HepG2 (cell line): ENCODE measurements at regions not wholly inside any gene's neighbourhood (a gene's known extent, or its start where the extent isn't known, plus 50 kb on each side); places are given as distances from the start of the nearest gene placed in this dataset.

ENCODE experiments used
- ARID4A ChIP-seq: sonication (generic); formaldehyde crosslinking; IDR thresholded peaks from 2 replicates; pipeline ENCODE4 v1.5.0; 2020; ENCODE audit warnings: mild to moderate bottlenecking, missing genetic modification reagents, borderline replicate concordance
- BCL6 ChIP-seq: IDR thresholded peaks from 2 replicates; pipeline ENCODE4 v1.6.1; 2016; ENCODE audit warnings: missing genetic modification reagents, missing compliant biosample characterization
- CENPX ChIP-seq: sonication (generic); formaldehyde crosslinking; IDR thresholded peaks from 2 replicates; pipeline ENCODE4 v1.9.0; 2021; ENCODE audit warnings: mild to moderate bottlenecking, missing genetic modification reagents, moderate library complexity
- FOXA3 ChIP-seq: IDR thresholded peaks from 2 replicates; pipeline ENCODE4 v1.6.1; 2016; ENCODE audit warnings: missing genetic modification reagents, missing compliant biosample characterization
- FOXM1 ChIP-seq: sonication (generic); formaldehyde crosslinking; IDR thresholded peaks from 2 replicates; pipeline ENCODE4 v1.5.0; 2020; ENCODE audit warnings: missing genetic modification reagents
- HDAC1 ChIP-seq: sonication (generic); formaldehyde crosslinking; IDR thresholded peaks from 2 replicates; pipeline ENCODE4 v1.5.1; 2020; ENCODE audit warnings: mild to moderate bottlenecking, missing genetic modification reagents
- HMG20B ChIP-seq: conservative IDR thresholded peaks from 2 replicates; pipeline ENCODE4 v1.6.1; 2016; ENCODE audit warnings: missing genetic modification reagents, missing compliant biosample characterization
- IRF2 ChIP-seq: IDR thresholded peaks from 2 replicates; pipeline ENCODE4 v1.6.1; 2018; ENCODE audit warnings: missing genetic modification reagents, missing compliant biosample characterization
- NFIC ChIP-seq: IDR thresholded peaks from 2 replicates; pipeline ENCODE4 v1.6.1; 2012; ENCODE audit warnings: mild to moderate bottlenecking, low read length, inconsistent platforms
- NKX3-1 ChIP-seq: sonication (generic); formaldehyde crosslinking; IDR thresholded peaks from 2 replicates; pipeline ENCODE4 v1.5.0; 2020; ENCODE audit warnings: missing genetic modification reagents
- NR2F6 ChIP-seq, 2 experiments: IDR thresholded peaks; 2 replicates each; pipeline ENCODE4 v1.6.1; 2016; ENCODE audit warnings: antibody characterized with exemption in 1 of 2, mild to moderate bottlenecking in 1 of 2
- SALL1 ChIP-seq: sonication (generic); formaldehyde crosslinking; IDR thresholded peaks from 2 replicates; pipeline ENCODE4 v1.8.0; 2022; ENCODE audit warnings: mild to moderate bottlenecking, missing genetic modification reagents
- SALL2 ChIP-seq: sonication (generic); formaldehyde crosslinking; IDR thresholded peaks from 2 replicates; pipeline ENCODE4 v1.8.1; 2023; ENCODE audit warnings: mild to moderate bottlenecking, missing genetic modification reagents, inconsistent platforms
- STAT5B ChIP-seq: sonication (generic); formaldehyde crosslinking; IDR thresholded peaks from 2 replicates; pipeline ENCODE4 v1.4.0; 2020; ENCODE audit warnings: missing genetic modification reagents
- YEATS2 ChIP-seq: sonication (generic); formaldehyde crosslinking; IDR thresholded peaks from 2 replicates; pipeline ENCODE4 v1.4.0; 2020; ENCODE audit warnings: missing genetic modification reagents, borderline replicate concordance
- ZFY ChIP-seq: sonication (generic); formaldehyde crosslinking; IDR thresholded peaks from 2 replicates; pipeline ENCODE4 v1.4.0; 2020; ENCODE audit warnings: missing genetic modification reagents
- ZNF138 ChIP-seq: sonication (generic); formaldehyde crosslinking; IDR thresholded peaks from 2 replicates; pipeline ENCODE4 v1.5.0; 2020; ENCODE audit warnings: mild to moderate bottlenecking, low read depth, missing genetic modification reagents
- ZNF30 ChIP-seq: sonication (generic); formaldehyde crosslinking; IDR thresholded peaks from 2 replicates; pipeline ENCODE4 v1.5.0; 2020; ENCODE audit warnings: mild to moderate bottlenecking, missing genetic modification reagents
- ZNF547 ChIP-seq: sonication (generic); formaldehyde crosslinking; IDR thresholded peaks from 2 replicates; pipeline ENCODE4 v1.5.1; 2020; ENCODE audit warnings: mild to moderate bottlenecking, missing genetic modification reagents
- ZNF790 ChIP-seq: sonication (generic); formaldehyde crosslinking; IDR thresholded peaks from 2 replicates; pipeline ENCODE4 v1.8.0; 2022; ENCODE audit warnings: missing genetic modification reagents, mild to moderate bottlenecking, borderline replicate concordance

- TF ChIP-seq NR2F6 (IDR thresholded peaks at IDR 0.05) (no peak), NR2F6 (CRISPR knock-in tag; IDR thresholded peaks at IDR 0.05) (peak; percentile 13; the same call in 1 of the 2 replicates), ARID4A (CRISPR knock-in tag) (peak; percentile 15; the same call in 1 of the 2 replicates), NFIC (no peak), YEATS2 (CRISPR knock-in tag) (no peak), STAT5B (CRISPR knock-in tag) (no peak), HDAC1 (peak; percentile 53; the same call in 1 of the 2 replicates), IRF2 (no peak; the same call in 1 of the 2 replicates), NKX3-1 (CRISPR knock-in tag) (no peak), ZNF138 (CRISPR knock-in tag) (no peak; the same call in 1 of the 2 replicates), FOXM1 (CRISPR knock-in tag) (no peak), SALL2 (CRISPR knock-in tag) (no peak), BCL6 (CRISPR knock-in tag) (0 out of 2 replicates have a peak, but pooled peaks have one; percentile 3), ZFY (CRISPR knock-in tag) (peak; percentile 77), ZNF790 (no peak), ZNF547 (CRISPR knock-in tag) (0 out of 2 replicates have a peak, but pooled peaks have one; percentile 41), ZNF30 (CRISPR knock-in tag) (no peak), SALL1 (CRISPR knock-in tag) (peak; percentile 55; the same call in 1 of the 2 replicates), CENPX (CRISPR knock-in tag) (no peak), FOXA3 (CRISPR knock-in tag) (peak; percentile 39; the same call in 1 of the 2 replicates), HMG20B (CRISPR knock-in tag) (0 out of 2 replicates have a peak, but pooled peaks have one; percentile 19)
Measured at GRCh38 chr15:31215490-31216214, 111.0 kb upstream of the KLF13 start (continued).
